ENCODE measurements at regions not wholly inside any gene's neighbourhood (a gene's known extent, or its start where the extent isn't known, plus 50 kb on each side); places are given as distances from the start of the nearest gene placed in this dataset.

DNA sequence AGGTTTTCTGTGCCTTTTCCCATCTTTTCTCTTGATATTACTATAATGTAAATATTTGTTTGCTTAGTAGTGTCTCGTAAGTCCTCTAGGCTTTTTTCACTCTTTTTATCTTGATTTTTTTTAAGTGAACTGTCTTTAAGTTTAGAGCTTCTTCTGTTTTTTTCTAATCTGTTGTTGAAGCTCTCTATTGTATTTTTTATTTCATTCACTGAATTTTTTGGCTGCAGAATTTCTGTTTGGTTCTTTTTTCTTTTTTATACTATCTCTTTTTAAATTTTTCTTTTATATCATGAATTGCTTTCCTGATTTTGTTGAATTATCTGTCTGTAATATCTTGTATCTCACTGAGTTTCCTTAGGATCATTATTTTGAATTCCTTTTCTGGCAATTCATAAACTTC lies 331.8 kb upstream of the RBMS1 start:
- no peak for TF ChIP-seq YY1 (IDR thresholded peaks at IDR 0.05; ENCODE audit: insufficient read depth, insufficient read length)
- no peak for TF ChIP-seq SUZ12 (IDR thresholded peaks at IDR 0.05; ENCODE audit: extremely low read depth, insufficient read depth, insufficient read length)
